NOMO-1 treated with DMSO at 0.1 percent for 48 hours (cell line): ENCODE measurements at regions not wholly inside any gene's neighbourhood (a gene's known extent, or its start where the extent isn't known, plus 50 kb on each side); places are given as distances from the start of the nearest gene placed in this dataset.

Experiments
- DNase-seq: peaks from one replicate; lab custom pipeline; 2025; ENCODE audit not compliant: unreplicated experiment; lab: John Stamatoyannopoulos, UW

DNA sequence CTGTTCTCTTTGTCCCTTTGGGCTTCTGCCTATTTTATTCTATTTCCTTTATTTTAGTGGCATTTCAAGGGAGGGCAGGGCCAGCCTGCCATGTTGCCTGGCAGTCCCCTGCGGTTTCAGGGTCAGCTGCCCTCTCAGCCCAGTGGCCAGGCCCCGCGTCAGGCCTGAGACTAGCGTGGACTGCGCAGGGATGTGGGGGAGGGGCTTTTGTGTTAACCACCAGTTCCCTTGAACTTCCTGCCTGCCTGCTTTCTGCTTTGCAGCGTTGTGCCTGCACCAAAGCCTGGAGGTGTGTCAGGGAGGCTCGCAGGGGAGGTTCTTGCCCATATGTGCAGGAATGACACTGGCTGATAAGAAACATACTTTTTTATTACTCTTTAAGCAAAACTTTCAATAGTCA is 157.6 kb downstream of the SLC35B3 start:
- no peak for DNase-seq

DNA sequence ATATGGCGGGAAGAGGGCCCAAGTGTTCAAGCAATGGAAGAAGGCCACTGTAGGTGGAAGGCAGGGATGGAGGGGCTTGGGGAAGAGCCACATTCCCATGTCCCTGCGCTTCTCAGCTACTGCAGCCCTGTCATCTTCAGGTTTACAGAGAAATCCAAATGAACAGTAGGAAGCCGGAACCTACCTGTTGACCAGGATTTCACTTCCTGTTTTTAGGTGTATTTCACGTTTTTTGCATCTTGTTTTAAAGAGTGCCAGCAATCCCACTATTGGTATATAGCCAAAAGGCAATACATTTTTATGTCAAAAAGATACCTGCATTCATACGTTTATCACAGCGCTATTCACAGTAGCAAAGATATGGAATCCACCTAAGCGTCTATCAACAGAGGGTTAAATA is 159.2 kb downstream of the SLC35B3 start:
- DNase-seq, result no peak

DNA sequence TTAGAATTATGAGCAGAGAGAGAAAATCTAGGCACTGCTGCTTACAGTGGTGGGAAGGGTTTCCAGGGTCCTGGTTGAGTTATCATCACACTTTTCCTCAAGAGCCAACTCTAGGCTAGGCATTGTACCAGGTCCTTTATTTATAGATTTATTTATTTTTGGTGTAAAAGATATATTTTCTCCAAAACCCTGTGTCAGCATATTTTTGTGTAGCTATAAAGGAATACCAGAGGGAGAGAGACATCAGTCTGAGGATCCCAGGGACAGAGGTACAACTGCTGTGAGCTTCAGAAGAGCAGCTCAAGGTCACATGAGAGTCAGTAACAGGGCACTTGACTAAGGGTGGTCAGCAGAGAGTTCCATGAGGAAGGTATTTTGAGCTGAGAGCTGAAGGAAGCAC is 159.7 kb downstream of the SLC35B3 start:
- DNase-seq, result no peak

DNA sequence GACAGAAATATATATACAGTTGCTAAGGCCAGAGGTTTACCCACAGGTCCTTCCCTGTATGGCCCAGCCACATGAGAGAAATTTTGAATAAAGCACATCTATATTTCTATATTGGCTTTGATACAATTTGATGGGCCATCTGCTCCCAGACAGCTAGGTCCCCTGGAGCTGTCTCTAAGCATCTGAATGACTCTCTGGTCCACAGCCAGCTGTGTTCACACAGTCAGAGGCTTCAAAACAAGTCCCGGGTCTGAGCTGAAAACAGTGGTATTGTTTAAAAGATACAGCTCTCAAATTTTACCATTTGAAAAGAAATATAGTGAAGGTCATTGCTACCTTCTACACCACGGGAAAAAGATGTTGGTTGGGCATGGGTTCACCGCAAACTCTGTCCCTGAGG is 161.1 kb downstream of the SLC35B3 start:
- DNase-seq, result no peak

DNA sequence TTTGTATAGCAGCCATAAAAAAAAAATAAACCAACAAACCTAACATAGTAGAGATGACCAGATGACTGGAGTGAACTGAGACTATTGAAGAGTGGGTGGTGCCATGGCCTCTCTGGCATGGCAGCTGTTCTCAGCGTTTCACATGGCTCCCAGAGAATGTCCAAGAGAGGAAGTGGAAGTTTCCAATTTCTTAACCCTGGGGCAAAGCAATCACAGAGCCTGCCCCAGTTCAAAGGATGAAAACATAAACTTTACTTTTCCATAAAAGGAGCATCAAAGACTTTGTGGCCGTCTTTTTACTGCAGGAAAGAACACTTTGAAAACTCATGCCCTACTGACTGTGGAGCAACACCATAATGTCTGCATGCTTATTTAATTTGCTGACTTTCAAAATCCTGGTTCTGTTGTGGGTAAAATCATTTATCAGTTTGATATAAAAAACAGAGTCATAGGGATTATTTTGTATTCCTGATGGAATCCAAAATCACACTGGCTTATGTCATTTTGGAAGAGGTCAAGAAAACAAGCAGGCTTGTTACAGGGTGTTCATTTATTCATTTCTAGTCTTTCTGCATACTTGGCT is 165.4 kb downstream of the SLC35B3 start:
- DNase-seq, result no peak

DNA sequence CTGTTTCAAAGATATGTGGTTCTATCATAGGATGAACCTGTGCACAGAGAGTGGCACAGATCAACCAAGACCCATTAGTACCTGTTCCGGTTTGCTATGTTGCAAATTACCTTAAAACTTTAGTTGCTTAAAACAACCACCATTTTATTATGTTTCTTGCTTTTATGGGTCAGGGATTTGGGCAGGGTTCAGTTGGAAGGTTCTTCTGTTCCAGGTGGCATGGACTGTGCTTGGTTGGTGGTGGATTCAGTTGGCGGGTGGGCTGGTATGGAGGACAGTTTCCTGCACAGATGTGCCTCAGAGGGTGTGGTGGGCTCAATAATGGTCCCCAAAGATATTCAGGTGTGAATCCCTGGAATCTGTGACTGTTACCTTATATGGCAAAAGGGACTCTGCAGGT is 166.3 kb downstream of the SLC35B3 start:
- no peak for DNase-seq

DNA sequence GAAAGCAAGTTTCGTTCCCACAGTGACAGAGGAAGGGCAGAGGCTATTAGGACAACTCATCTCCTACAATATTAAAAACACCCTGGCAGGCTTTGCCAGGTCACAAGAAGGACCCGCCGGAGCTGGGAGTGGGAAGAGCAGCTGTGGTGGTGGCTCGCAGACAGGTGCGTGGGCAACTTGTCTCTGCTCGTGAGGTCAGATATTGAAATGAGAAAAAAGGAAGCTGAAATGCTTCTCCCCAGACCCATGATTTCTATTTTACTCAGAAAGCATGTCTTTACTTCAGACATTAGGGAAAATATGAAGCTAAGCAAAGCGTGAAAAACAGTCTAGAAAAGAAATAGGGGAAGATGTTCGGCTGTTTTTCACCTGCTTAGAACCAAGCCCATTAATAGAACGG is 166.3 kb upstream of the EEF1E1 start:
- DNase-seq, result no peak

DNA sequence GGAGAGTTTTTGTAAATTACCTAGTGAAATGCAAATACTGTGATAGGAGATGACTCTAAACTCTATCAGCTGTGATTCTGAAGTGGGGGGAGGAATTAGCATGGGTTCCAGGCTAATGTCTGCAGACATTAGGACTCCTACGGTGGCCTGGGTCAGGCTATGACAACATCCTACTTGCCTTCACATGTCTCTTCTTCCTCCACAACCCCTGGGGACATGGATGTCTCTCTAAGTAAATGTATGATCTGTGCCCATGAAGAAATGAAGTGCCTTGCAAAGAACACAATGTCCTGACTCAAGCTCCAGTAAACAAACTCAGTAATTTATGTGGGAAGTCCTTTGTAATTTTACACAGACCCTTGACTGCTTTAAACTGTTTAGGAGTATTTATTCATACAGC is 165.8 kb upstream of the EEF1E1 start:
- no peak for DNase-seq

DNA sequence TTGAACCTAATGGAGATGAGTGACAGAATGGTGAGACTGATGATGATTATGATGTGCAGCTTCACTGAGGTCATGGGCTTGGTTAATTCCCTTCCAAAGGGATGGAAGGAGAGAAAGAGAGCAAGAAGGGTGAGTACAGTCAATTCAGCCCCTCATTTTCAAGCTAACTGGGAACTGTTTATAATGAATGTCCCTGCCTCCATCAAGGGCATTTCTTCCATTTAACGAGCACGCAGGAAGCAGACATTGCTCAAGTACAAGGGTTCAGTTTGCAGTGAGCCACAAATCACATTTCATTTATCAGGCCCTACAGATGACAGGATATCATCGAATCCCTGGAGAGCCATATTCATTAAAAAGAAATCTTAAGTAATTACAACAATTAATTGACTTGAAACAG is 158.3 kb upstream of the EEF1E1 start:
- no peak for DNase-seq

DNA sequence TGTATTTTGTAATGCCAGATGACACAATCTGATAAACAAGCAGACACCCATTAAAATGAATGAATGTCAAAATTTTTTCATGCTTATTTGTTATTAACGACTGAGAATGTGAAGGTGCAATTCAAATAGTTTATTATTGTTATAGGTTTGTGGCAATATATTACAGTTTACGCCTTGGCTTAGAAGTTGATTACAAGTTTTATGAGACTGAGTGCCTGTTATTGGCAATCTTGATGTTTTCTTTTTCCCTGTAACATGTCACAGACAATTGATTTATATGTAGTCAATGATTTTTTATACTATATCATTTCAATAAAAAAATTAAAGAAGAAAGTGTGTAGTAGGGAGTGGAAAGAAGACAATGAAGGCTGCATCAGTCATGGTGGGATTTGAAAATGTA is 144.1 kb upstream of the EEF1E1 start:
- DNase-seq, result no peak

DNA sequence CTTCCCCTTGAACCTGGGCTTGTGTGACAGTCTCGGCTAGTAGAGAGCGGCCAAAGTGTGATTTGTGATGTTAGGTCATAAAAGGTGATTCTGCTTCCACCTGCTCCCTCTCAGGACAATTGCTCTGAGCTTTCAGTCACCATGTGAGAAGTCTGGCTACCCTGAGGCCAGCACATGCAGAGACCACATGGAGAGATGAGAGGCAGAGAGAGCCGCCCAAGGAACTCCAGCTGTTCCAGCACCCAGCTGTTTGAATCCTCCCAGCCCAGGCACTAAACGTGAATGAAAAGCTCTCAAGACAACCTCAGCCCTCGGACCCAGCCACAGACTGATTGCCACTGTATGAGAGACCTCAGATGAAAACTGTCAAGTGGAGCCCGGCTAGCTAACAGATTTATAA is 143.4 kb upstream of the EEF1E1 start:
- DNase-seq, result no peak

DNA sequence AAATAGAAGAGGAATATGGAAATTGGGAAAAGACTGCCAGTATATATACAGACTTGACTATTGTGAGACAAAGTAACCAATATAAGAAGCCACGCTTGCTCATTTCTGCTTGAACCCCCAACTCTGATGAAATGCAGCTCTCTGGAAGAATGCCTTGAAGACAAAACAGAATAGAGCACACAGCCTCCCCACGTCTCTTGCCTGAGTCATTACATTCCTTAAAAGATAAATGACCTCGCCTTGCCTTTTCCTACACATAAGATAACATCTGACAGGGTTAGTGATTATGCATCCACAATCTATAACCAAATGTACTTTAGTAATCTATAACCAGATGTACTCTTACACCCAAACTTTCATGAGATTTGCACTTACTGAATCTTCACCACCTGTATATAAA is 141.1 kb upstream of the EEF1E1 start:
- DNase-seq, result no peak

DNA sequence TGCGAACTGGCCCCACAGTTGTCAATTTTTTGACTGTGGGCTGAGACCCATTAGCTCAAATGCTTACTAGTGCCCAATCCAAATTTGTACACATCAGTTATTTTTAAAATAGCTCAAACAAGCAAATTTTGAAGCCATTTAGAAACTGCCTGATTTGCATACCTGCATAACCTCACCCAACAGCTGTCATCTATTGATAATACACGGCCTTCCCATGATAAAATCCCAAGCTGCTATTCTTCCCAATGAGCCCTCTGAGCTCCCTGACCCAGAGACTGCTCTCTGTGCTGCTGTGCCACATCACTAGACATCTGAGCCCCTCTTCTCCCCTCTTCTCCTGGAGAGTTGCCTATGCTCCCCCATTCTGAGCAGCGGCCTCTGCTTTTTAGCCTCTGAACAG is 140.5 kb upstream of the EEF1E1 start:
- DNase-seq, result no peak

DNA sequence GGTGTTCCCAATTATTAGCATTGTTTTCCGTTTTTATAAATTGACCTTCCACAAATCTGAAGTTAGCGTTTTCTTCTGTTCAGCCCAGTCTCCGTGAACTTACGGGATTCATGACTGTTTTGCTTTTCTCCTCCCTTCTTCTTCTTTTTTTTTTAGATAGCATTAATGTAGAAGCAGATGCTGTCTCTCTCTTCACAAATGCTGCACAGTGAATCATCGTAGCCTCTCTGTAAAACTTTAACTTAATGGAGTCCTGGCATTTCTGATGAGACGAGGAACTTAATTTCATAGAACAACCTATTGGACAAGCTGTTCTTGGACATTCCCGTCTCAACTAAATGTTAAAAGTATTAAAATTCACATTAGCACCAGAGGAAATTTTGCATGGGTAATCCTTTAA is 138.0 kb upstream of the EEF1E1 start:
- DNase-seq, result no peak

DNA sequence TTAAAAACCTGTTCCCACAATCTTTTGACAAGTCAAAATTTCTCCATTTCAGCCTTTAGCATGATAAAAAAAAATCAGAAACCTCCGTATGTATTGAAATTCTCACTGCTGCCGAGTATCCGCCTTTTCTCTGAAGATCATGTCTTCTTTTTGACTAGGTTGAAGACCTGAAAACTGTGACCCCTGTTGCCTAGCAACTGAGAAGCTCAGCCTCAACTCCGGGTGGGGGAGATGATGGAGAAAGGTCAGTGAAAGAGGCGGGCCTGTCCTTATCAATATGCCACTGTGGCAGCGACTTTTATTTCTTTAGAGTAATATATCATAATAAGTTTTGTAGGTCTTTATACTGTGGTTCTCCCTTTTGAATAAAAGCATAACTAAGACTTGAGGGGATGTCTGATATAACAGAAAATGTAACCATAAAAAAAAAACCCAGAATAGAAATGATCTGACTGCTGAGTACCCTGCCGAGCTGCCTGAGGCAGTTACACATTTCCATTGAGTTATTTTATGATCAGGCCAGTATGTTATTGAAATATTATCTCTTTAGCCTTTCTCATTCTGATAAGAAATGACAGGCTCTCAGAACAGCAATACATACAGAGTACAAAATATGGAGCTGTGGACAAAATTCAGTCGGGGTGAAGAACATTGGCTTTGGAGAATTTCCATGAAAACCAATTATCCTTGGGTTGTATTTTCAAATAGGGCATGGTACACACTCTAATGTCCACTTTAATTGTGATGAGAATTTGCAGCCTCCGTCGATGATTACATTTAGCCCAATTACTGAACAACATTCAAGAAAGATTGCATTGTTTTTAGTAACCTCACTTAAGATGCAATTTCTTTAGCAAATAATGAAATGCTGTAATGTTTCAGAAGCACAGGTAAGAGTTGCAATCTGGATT is 136.7 kb upstream of the EEF1E1 start:
- no peak for DNase-seq

DNA sequence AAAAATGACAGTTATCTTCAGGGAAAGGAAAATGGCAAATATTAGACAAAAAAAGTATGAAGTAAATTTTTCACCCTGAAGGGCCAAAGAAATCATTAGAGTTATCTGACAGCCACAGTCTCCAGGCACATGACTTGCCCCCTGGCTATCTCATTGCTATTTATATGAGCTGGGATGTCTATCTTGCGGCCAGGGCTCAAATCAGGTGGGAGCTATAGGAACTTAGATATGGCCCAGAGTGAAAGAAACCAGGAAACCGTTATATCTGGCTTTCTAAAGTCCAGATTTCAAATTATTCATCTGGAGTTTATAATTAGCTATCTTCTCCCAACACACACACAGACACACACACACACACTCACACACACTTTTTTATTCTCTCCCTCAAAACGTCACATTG is 135.3 kb upstream of the EEF1E1 start:
- no peak for DNase-seq

DNA sequence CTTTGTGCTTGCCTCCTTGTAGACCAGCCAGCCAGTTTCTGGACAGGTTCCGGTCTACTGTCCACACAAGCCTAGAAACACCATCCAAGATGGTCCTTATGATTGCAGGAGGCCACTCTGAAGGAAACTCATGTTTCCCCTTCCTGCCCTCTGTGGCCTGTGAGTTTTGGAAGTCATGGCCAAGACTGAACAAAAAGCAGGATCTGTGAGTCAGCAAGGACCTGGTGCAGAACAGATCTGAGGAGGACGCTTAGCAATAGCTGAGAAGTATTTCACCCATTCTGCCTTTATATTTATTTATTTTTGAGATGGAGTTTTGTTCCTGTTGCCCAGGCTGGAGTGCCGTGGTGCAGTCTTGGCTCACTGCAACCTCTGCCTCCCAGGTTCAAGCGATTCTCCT is 134.6 kb upstream of the EEF1E1 start:
- no peak for DNase-seq

DNA sequence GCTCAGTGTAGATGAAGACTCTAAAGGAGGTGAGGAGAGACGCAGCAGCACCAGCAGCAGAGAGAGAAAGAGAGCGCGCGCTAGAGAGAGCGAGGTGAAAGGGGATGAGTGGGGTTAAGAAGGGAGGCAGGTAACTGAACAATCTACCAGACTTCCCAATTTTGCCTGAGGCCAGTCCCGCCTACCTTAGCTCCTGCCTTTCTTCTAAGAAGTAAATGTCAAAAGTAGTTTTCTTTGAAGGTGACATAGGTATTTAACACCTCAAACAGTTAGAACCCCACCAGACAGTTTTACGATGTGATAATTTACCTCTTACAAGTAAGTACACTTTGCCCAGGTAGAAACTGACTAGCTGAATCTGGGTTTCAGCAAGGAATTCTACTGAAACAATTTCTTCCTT is 132.0 kb upstream of the EEF1E1 start:
- DNase-seq, result no peak

DNA sequence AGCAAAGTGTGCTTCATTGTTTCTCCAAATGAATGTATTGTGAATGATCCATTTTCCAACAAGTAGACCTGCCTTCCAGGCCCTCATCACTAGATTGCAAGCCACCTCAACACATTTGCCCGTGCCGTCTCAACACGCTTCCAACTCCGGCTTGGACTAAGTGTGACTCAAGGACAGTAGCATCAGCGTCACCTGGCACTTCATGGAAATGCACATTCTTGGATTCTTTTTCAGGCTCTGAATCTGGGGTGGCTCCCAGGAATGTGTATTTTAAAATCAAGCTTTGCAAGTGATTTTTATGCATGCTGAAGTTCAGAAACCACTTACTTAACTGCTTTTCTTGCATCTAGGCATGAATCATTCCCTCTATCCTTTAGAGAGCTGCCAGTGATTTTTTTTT is 129.6 kb upstream of the EEF1E1 start:
- no peak for DNase-seq

DNA sequence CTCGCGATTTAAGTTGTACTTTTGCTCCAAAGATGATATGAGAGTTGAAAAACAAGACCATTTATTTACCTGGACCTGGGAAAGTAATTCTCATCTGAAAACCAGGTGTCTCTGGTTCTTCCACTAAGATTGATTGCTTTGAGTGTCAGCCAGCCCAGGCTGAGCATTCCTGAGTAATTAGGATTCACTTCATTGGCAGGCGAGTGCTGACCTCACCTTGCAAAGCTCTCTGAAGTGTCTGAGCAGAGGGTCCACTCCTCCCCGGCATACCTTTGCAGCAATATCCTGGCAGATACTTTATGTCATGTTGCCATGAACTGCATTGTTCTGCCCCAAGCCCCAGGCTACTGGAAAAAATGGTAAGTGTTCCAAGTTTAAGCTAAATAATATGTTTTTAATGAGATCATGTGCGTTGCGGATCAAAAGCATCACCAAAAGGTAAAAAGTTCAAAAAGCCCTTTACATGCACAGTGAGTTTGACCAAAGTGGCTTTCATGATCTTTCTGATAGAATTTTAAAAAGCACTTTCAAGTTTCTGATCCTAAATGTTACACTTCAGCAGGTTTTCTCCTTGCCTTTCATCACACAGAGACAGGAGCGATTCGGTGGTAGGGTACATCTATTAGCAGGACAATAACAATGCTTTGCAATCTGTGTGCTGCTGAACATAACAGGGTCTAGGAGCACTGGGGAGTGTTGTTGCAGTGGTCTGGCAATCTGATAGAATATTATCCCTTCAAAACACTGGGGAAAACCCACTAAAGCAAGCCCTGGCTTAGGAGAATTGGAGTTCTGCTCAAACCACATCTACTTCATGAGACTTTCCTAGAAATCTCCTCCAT is 127.8 kb upstream of the EEF1E1 start:
- DNase-seq, result no peak

DNA sequence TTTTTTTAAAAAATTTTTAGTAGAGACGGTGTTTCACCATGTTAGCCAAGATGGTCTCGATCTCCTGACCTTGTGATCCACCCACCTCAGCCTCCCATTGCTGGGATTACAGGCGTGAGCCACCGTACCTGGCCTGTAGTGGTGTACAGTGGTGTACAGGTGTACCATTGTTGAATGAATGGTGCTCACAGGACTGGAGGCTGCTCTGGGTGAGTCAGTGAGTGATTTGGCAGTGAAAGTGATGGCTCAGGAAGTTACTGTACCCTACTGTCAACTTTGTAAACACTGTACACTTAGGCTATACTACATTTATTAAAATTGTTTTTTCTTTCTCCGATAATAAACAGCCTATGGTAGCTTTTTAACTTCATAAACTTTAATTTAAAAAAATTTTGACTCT is 122.8 kb upstream of the EEF1E1 start:
- DNase-seq, result no peak

DNA sequence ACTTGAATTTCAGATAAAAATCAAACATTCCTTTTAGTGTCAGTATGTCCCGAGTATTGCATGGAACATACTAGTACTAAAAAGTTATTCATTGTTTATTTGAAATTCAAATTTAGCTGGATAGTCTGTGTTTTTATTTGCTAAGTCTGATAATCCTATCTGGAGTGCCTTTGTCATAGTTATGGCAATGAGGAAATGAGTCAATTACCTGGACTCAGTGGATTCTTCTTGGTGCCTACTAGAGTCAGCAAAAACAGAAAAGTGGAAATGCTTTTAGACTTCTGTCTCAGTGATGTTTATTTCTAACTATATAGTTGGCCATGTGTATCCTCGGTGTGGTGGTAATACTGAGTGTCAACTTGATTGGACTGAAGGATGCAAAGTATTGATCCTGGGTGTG is 121.3 kb upstream of the EEF1E1 start:
- DNase-seq, result no peak
